ENCODE measurements at regions not wholly inside any gene's neighbourhood (a gene's known extent, or its start where the extent isn't known, plus 50 kb on each side); places are given as distances from the start of the nearest gene placed in this dataset.
"Not testable (repeated sequence)": the region's sequence is repeated elsewhere in the genome, so short reads cannot be mapped to it uniquely, and the experiment has no call there.

GRCh38 chr14:40652089-40652691, 954.5 kb upstream of the LRFN5 start:
- Histone ChIP-seq H3K9me3 (ENCODE audit: control insufficient read depth, insufficient read depth, low read depth, low read length) (no peaks in the 10 kb centered on the region), H3K4me1 (ENCODE audit: control insufficient read depth, insufficient read depth, low read length) (no peaks in the 10 kb centered on the region), H3K36me3 (ENCODE audit: control insufficient read depth, insufficient read depth, low read length) (no peaks in the 10 kb centered on the region), H3K4me3 (ENCODE audit: low read depth in 2 of 2, low read length in 2 of 2) (no peak overlapping the region), H3K27ac (ENCODE audit: low read length) (no peak overlapping the region), H3K27me3 (ENCODE audit: control insufficient read depth, insufficient read depth, low read length) (no peaks in the 10 kb centered on the region)
- TF ChIP-seq CTCF (IDR thresholded peaks at IDR 0.05) (no peak), TCF7L2 (IDR thresholded peaks at IDR 0.05; ENCODE audit: low read depth, low read length) (no peak), SIN3A (IDR thresholded peaks at IDR 0.05; ENCODE audit: borderline replicate concordance, insufficient read depth, low read depth, low read length) (no peak), REST (IDR thresholded peaks at IDR 0.05; ENCODE audit: insufficient read depth in 1 of 2, low read depth in 2 of 2, low read length in 1 of 2) (no peak), POLR2AphosphoS5 (IDR thresholded peaks at IDR 0.05; ENCODE audit: low read depth, low read length) (no peak)
- ATAC-seq (no peak), DNase-seq (ENCODE audit: low read depth, low spot score) (no peak)
- intact Hi-C loops (cut with micrococcal nuclease; ENCODE audit: unreplicated experiment), result no loop called here
- ChIA-PET CTCF (no interaction called here), POLR2A (no interaction called here)
- no TSS peak for BruUV-seq (replicated peaks)
- in situ Hi-C loops (cut with HindIII; ENCODE audit: low pct_unique_long_range_greater_than_20kb, low sequenced_read_pairs), result no loop called here

- TF ChIP-seq POLR2AphosphoS5 (IDR thresholded peaks at IDR 0.05; ENCODE audit: low read depth, low read length) (no peak), SIN3A (IDR thresholded peaks at IDR 0.05; ENCODE audit: borderline replicate concordance, insufficient read depth, low read depth, low read length) (no peak), TCF7L2 (IDR thresholded peaks at IDR 0.05; ENCODE audit: low read depth, low read length) (no peak), CTCF (IDR thresholded peaks at IDR 0.05) (no peak), REST (IDR thresholded peaks at IDR 0.05; ENCODE audit: insufficient read depth in 1 of 2, low read depth in 2 of 2, low read length in 1 of 2) (no peak)
- no peaks in the 10 kb centered on the region for H3K27me3 ChIP-seq (ENCODE audit: control insufficient read depth, insufficient read depth, low read length)
- ATAC-seq (no peak), DNase-seq (ENCODE audit: low read depth, low spot score) (no peak)
- no peaks in the 10 kb centered on the region for H3K9me3 ChIP-seq (ENCODE audit: control insufficient read depth, insufficient read depth, low read depth, low read length)
- no peaks in the 10 kb centered on the region for H3K36me3 ChIP-seq (ENCODE audit: control insufficient read depth, insufficient read depth, low read length)
- no peak overlapping the region for H3K27ac ChIP-seq (ENCODE audit: low read length)
- ChIA-PET POLR2A (no interaction called here), CTCF (no interaction called here)
- intact Hi-C loops (cut with micrococcal nuclease; ENCODE audit: unreplicated experiment), result no loop called here
- H3K4me3 ChIP-seq (ENCODE audit: low read depth in 2 of 2, low read length in 2 of 2), result no peak overlapping the region
- in situ Hi-C loops (cut with HindIII; ENCODE audit: low pct_unique_long_range_greater_than_20kb, low sequenced_read_pairs), result no loop called here
- BruUV-seq (replicated peaks), result no TSS peak
- H3K4me1 ChIP-seq (ENCODE audit: control insufficient read depth, insufficient read depth, low read length), result no peaks in the 10 kb centered on the region
Observed at GRCh38 chr14:40630471-40630870, 976.2 kb upstream of the LRFN5 start.

- H3K27ac ChIP-seq (ENCODE audit: low read length); intact Hi-C loops (cut with micrococcal nuclease; ENCODE audit: unreplicated experiment); H3K27me3 ChIP-seq (ENCODE audit: control insufficient read depth, insufficient read depth, low read length); CTCF ChIA-PET; DNase-seq (ENCODE audit: low read depth, low spot score); in situ Hi-C loops (cut with HindIII; ENCODE audit: low pct_unique_long_range_greater_than_20kb, low sequenced_read_pairs); H3K4me1 ChIP-seq (ENCODE audit: control insufficient read depth, insufficient read depth, low read length); H3K36me3 ChIP-seq (ENCODE audit: control insufficient read depth, insufficient read depth, low read length); POLR2A ChIA-PET; H3K9me3 ChIP-seq (ENCODE audit: control insufficient read depth, insufficient read depth, low read depth, low read length); H3K4me3 ChIP-seq (ENCODE audit: low read depth in 2 of 2, low read length in 2 of 2); ATAC-seq; BruUV-seq (replicated peaks): not testable (repeated sequence)
Observed at GRCh38 chr14:40629551-40630137, 977.0 kb upstream of the LRFN5 start.

All from Panc1 (cell line).